ENCODE measurements at regions not wholly inside any gene's neighbourhood (a gene's known extent, or its start where the extent isn't known, plus 50 kb on each side); places are given as distances from the start of the nearest gene placed in this dataset.

DNA sequence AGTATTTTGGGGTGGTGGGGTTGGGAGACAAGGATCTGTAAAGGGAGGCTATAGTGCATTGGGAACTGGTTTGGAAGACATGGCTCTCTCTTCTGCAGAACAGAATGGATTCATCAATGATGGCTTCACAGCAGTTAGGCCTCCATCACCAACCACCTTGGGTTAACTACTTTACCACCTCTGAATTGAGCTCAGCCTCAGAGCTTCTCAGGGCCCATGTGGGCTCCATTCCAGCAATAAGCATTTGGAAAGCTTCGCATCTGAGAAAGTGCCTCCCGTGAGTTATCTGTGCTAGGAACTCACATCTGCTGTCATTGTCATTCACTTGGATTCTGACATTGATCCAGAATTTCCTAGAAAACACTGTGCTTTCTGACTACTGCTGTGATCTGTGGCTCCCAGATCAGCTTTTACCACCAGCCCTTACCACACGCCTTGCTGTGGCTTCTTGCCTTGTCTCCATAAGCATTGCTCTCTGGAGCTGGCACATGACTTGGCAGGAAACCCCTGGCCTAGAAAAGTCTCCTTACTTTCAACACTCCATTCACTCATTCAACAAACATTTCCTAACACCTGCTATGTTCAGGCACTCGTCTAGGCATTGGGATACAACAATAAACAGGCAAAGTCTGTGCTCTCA lies 70.7 kb upstream of the ADO start:
- TF ChIP-seq EZH2 (IDR thresholded peaks at IDR 0.05; ENCODE audit: insufficient read depth, poor library complexity, severe bottlenecking) (no peak), EZH2phosphoT487 (IDR thresholded peaks at IDR 0.05; ENCODE audit: insufficient read depth, low read depth) (no peak)

All from GM23248 (cell line).